ENCODE measurements at regions not wholly inside any gene's neighbourhood (a gene's known extent, or its start where the extent isn't known, plus 50 kb on each side); places are given as distances from the start of the nearest gene placed in this dataset.

- H2AFZ ChIP-seq: no peak overlapping the region
Measured at GRCh38 chr2:207352978-207353671, 176.6 kb upstream of the CREB1 start.

DNA sequence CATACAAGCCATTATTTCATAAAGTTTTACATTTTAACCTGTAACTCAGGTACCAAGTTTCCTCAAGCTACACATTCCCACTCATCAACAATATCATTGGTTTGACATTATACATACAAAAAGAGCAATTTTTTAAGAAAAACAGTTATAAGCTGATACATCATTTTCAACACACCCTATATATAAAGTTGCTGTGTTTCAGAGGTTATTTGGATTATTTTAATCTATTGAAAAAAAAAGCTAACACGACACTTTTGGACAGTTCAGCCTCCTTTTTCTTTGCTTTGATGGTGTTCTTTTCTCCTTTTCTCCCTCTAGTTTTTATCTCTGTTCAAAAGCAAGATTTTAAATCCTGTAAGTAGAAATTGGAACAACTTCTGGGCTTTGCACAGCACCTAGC is 175.9 kb upstream of the CREB1 start:
- WGBS (ENCODE audit: low lambda C conversion rate, missing lambda C conversion rate): 94% methylated on average over 1 of the region's 1 CpG

More at GRCh38 chr2:207352978-207353671, 176.6 kb upstream of the CREB1 start:
- Histone ChIP-seq H4K20me1 (ENCODE audit: insufficient read depth, poor library complexity, severe bottlenecking) (no peaks in the 10 kb centered on the region), H3K27me3 (no peaks in the 10 kb centered on the region), H3K9me3 (ENCODE audit: low read depth) (no peaks in the 10 kb centered on the region), H3K79me2 (no peaks in the 10 kb centered on the region), H3K4me3 (no peak overlapping the region), H3K36me3 (replicated peaks; ENCODE audit: insufficient read depth, low read depth) (no peaks in the 10 kb centered on the region), H3K9me2 (replicated peaks; ENCODE audit: insufficient read depth) (no peaks in the 10 kb centered on the region), H3K27ac (no peak overlapping the region), H3K4me1 (ENCODE audit: insufficient read depth) (no peaks in the 10 kb centered on the region), H3K4me2 (no peak overlapping the region)
- 89% methylated on average over 9 of the region's 9 CpGs for WGBS (ENCODE audit: low lambda C conversion rate, missing lambda C conversion rate)
- no peak for DNase-seq (ENCODE audit: low spot score)
- TF ChIP-seq EZH2 (IDR thresholded peaks at IDR 0.05; ENCODE audit: borderline replicate concordance) (no peak), CTCF (IDR thresholded peaks at IDR 0.05; ENCODE audit: poor library complexity) (no peak), EZH2phosphoT487 (IDR thresholded peaks at IDR 0.05; ENCODE audit: low read depth, severe bottlenecking, unreplicated experiment) (no peak)

DNA sequence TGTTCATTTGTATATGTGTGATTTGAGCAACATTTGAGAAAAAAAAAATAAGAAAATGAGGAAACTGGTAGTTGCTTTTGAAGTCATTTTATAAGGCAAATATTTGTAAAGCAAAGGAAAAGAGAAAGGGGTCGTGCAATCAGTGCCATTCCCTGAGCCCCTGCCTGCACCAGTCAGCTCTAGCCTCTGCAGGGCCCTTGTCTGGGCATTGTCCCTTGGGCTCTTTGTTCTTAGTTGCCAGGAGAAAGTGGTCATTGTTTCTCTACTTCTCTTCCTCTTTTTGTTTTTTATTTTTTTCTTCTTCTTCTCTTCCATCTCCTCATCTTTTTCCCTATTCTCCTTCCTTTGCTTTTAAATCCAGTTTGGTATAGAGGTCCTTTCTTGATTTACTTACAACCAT is 175.3 kb upstream of the CREB1 start:
- H3K79me2 ChIP-seq: no peaks in the 10 kb centered on the region
- H3K27me3 ChIP-seq: no peaks in the 10 kb centered on the region
- no peaks in the 10 kb centered on the region for H3K9me3 ChIP-seq (ENCODE audit: low read depth)
- no peak overlapping the region for H3K4me2 ChIP-seq
- no peak overlapping the region for H2AFZ ChIP-seq
- no peak overlapping the region for H3K4me3 ChIP-seq
- no peaks in the 10 kb centered on the region for H3K36me3 ChIP-seq (replicated peaks; ENCODE audit: insufficient read depth, low read depth)
- DNase-seq (ENCODE audit: low spot score): no peak
- H4K20me1 ChIP-seq (ENCODE audit: insufficient read depth, poor library complexity, severe bottlenecking): no peaks in the 10 kb centered on the region
- WGBS (ENCODE audit: low lambda C conversion rate, missing lambda C conversion rate): 59% methylated on average over 1 of the region's 1 CpG
- no peaks in the 10 kb centered on the region for H3K4me1 ChIP-seq (ENCODE audit: insufficient read depth)
- H3K9me2 ChIP-seq (replicated peaks; ENCODE audit: insufficient read depth): no peaks in the 10 kb centered on the region
- TF ChIP-seq CTCF (IDR thresholded peaks at IDR 0.05; ENCODE audit: poor library complexity): no peak
- no peak for TF ChIP-seq EZH2phosphoT487 (IDR thresholded peaks at IDR 0.05; ENCODE audit: low read depth, severe bottlenecking, unreplicated experiment)
- no peak for TF ChIP-seq EZH2 (IDR thresholded peaks at IDR 0.05; ENCODE audit: borderline replicate concordance)
- H3K27ac ChIP-seq: no peak overlapping the region

More for the DNA sequence above, 175.9 kb upstream of the CREB1 start:
- H3K4me3 ChIP-seq: no peak overlapping the region
- no peaks in the 10 kb centered on the region for H3K79me2 ChIP-seq
- H3K27ac ChIP-seq: no peak overlapping the region
- no peaks in the 10 kb centered on the region for H4K20me1 ChIP-seq (ENCODE audit: insufficient read depth, poor library complexity, severe bottlenecking)
- DNase-seq (ENCODE audit: low spot score): no peak
- no peaks in the 10 kb centered on the region for H3K36me3 ChIP-seq (replicated peaks; ENCODE audit: insufficient read depth, low read depth)
- no peaks in the 10 kb centered on the region for H3K9me3 ChIP-seq (ENCODE audit: low read depth)
- H2AFZ ChIP-seq: no peak overlapping the region
- H3K4me2 ChIP-seq: no peak overlapping the region
- H3K4me1 ChIP-seq (ENCODE audit: insufficient read depth): no peaks in the 10 kb centered on the region
- H3K27me3 ChIP-seq: no peaks in the 10 kb centered on the region
- no peak for TF ChIP-seq CTCF (IDR thresholded peaks at IDR 0.05; ENCODE audit: poor library complexity)
- TF ChIP-seq EZH2 (IDR thresholded peaks at IDR 0.05; ENCODE audit: borderline replicate concordance): no peak
- no peak for TF ChIP-seq EZH2phosphoT487 (IDR thresholded peaks at IDR 0.05; ENCODE audit: low read depth, severe bottlenecking, unreplicated experiment)
- H3K9me2 ChIP-seq (replicated peaks; ENCODE audit: insufficient read depth): no peaks in the 10 kb centered on the region
